ENCODE measurements at regions not wholly inside any gene's neighbourhood (a gene's known extent, or its start where the extent isn't known, plus 50 kb on each side); places are given as distances from the start of the nearest gene placed in this dataset.

DNA sequence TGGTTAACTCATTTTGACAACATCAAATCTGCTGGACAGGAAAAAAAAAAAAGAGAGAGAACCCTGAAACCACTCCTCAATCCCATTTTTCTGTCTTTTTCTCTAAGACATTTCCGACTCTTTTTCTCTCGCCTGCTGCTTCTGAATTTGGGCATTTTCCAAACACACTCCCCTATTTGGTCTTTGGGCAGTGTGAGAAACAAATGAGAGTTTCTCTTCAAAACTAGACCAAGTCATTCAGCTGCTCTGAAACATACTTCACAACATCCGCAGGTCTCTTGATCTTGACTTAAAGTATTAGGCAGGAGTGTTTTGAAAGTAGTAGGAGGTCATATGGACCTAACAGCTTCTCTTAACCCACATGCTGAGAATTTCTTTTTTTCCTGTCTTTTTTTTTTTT is 364.8 kb upstream of the ESRRG start:
- TF ChIP-seq, protein P1, sequence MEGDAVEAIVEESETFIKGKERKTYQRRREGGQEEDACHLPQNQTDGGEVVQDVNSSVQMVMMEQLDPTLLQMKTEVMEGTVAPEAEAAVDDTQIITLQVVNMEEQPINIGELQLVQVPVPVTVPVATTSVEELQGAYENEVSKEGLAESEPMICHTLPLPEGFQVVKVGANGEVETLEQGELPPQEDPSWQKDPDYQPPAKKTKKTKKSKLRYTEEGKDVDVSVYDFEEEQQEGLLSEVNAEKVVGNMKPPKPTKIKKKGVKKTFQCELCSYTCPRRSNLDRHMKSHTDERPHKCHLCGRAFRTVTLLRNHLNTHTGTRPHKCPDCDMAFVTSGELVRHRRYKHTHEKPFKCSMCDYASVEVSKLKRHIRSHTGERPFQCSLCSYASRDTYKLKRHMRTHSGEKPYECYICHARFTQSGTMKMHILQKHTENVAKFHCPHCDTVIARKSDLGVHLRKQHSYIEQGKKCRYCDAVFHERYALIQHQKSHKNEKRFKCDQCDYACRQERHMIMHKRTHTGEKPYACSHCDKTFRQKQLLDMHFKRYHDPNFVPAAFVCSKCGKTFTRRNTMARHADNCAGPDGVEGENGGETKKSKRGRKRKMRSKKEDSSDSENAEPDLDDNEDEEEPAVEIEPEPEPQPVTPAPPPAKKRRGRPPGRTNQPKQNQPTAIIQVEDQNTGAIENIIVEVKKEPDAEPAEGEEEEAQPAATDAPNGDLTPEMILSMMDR (conservative IDR thresholded peaks at IDR 0.05; ENCODE audit: low read length): no peak
- no peak for TF ChIP-seq EZH2phosphoT487 (IDR thresholded peaks at IDR 0.05; ENCODE audit: borderline replicate concordance)

All from Loucy (cell line).